GM19193 (cell line): ENCODE measurements at regions not wholly inside any gene's neighbourhood (a gene's known extent, or its start where the extent isn't known, plus 50 kb on each side); places are given as distances from the start of the nearest gene placed in this dataset.

Experiments
- POLR2A ChIP-seq: IDR thresholded peaks from 4 replicates; pipeline ENCODE4 v1.6.1; 2011; ENCODE audit not compliant: insufficient read depth, insufficient read length; ENCODE audit errors: extremely low read depth

DNA sequence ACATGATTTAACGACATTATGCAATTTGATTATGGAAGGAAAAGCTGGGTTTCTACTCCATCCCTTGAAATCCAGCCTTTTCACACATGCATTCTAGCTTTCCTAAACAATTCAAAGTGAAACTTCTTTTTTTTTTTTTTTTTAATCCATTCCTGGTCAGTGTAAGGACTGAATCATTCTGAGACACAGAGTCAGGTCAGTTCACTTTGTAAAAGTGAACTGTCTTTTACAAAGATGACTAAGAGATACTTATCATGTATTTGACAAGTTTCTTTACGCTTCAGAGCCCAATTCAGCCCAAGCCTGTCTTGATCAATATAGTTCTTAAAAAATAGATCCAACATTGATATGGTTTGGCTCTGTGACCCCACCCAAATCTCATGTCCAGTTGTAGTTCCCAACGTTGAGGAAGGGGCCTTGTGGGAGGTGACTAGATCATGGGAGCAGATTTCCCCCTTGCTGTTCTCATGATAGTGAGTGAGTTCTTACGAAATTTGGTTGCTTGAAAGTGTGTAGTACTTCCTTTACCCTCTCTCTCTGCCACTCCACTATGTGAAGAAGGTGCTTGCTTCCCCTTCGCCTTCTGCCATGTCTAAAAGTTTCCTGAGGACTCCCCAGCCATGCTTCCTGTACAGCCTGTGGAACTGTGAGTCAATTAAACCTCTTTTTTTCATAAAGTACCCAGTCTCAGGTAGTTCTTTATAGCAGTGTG lies 345.6 kb upstream of the THBS1 start:
- no peak for TF ChIP-seq POLR2A

DNA sequence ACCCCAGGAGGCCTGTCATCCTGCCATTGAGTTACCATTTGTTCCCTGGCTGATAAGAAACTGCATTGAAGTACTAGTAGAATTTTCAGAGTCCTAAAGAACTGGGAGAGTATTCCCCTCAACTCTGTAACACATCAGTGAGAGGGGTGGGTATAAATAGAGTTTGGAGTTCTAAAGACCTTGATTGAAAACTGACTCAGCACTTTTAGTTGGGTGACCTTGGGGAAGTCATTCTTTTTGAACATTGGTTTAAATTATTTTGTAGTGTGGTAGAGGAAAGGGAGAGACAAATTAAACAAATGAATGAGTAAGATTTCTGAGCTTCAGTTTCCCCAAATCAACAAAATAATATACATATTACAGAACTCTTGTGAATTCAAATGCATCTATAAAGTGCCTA lies 344.5 kb upstream of the THBS1 start:
- TF ChIP-seq POLR2A = no peak

DNA sequence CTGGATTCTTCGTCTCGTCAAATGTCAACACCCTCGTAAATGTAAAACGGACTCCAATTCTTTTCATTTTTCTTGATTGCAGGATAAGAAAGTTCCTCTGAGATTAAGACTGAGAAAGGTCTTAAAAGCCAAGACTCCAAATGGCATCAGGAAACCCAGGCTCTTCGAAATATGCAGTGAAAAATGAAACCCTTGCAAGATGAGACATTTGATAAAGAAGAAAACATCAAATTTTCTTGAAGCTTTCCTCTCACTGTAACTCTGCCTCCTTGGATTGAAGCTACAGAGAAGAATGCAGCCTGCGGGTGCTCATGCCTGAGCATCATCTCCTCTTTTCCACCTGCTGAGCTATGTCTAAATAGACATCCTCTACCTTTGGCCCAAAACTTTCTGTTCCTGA lies 342.4 kb upstream of the THBS1 start:
- TF ChIP-seq POLR2A = no peak

DNA sequence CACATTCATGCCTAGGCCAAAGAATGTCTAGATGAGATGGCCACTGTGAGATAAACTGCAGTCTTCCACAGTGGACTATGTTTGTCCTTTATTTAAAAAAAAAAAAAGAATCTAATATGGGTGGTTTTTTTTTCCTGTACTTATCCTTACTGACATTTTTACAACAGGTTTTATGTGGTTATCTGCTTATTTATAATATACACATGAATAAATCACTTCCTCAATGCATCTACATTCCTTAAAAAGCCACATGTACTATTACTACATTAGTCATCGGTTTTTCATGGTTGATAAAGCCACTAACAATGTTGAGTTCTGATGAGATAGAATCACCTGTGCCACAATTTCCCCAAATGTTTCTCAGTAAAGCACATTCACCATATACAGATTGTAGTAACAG lies 341.3 kb upstream of the THBS1 start:
- TF ChIP-seq POLR2A = no peak

DNA sequence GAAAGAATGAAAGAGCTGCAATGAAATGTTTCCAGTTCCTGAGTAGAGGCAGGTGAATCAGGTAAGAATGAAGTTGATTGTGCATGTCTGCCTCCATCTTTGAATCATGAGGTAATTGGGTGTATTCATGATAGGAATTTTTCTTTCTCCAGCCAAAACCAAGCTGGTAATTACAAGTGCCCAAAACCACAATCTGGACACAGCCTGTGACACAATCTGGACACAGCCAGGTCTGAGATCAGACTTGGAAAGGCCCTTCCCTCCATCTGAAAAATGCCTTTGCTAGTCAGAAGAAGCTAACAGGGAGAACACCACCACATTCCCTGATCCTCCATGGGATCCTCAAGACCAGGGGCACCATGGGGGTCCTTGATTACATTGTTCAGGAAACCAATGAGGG lies 338.5 kb upstream of the THBS1 start:
- TF ChIP-seq POLR2A = no peak

DNA sequence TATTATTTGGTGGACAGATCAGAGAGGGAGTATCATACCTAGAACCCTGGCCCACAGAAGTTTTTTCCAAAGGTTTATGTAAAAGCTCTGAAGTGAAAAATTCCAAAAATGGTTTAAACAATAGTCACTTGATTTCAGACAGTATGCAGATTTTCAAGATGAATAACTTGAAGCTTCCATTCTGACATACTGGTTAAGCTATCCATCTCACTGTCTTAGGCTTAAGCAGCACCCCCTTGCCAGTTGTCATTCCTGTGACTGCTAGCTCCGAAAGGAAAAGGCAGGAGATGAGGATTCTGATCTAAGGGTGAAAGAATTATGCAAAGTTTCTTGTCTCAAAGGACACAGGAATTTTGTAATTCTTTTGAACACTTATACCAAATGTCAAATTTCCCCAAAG lies 337.5 kb upstream of the THBS1 start:
- TF ChIP-seq POLR2A = no peak

DNA sequence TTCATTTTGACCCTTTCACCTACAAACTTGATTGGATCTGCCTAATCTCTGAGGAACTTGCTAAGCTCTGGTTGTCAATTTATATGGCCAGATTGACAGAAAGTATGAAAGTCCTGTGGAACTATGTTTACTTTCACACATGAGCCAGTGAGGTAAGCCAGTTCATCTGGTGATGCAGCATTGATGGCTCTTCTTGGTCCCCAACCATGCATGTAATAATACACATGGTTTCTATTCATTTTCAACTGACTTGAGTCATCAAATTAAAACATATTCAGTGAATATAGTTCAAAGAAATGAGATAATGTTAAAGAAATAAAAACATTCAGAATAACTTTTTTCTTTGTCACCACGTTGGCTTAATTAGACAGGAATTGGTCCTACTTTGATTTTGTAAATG lies 336.1 kb upstream of the THBS1 start:
- TF ChIP-seq POLR2A = no peak

DNA sequence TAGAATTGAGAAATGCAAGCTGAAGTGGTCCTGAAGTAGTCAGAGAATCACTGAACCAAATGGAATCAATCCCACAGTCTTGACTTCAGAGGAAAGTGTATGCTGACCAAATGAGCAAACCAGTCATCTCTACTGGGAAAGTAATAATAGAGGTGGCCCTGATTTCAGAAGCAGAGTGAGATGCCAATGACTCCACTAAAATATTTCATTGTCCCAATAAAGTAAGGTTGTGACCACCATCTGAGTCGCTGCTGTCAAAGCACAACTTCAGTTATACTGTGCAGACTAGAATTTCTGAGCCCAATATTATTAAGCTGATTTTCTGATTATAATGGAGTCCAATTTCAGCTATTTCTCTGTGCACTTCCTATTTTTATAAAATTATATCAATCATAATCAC lies 334.4 kb upstream of the THBS1 start:
- TF ChIP-seq POLR2A = no peak

DNA sequence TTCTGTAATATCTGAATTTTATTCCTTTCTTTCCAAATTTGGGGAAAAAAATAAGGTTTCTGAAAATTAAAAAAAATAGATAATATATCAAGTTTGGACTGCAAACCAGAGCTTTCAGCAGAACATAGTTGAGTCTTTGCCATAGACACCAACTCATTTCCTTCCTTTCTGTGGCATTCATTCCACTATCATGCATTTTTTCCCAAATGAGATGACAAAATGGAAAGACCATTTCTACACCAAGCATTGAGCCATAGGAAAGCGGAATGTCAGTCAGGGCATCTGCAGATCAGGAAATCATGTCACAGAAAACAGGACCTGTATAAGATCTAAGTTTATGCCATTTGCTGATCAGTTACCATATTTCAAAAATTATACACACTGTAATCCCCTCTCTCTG lies 333.3 kb upstream of the THBS1 start:
- no peak for TF ChIP-seq POLR2A

DNA sequence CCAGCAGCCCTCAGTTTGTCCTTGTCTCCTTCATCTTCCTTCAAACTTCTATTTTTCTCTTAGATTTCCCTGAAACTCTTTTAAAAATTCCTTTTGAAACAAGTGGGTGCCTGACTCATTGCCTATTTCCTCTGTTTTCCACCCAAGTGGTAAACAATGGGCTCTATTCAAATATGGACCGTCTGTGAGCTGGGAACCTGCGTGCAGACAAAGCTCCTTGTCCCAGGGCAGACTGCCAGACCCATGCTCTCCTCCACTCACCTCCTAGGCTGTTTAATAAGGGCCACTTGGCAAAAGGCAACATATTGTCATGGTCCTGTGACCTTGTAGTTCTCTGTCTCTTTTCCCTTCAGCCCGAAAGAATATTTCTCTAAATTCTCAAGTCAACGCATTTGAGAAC lies 332.7 kb upstream of the THBS1 start:
- no peak for TF ChIP-seq POLR2A

DNA sequence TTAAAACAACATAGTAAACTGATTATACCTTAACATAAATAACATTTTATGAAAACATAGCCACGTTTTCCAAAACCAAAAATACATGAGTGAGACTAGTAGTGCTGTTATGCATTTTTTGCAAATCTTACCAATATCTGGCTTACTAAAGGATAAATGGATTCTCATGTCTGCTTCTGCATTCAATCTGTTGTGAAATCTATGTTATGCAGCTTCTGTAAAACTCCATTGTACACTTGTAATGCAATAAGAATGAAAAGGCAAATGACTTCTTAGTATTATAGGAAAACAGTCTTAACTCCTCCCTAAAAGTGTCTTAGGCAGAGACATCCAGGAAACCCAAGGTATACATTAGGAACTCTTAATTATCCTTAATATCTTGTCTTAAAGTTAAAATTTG lies 330.9 kb upstream of the THBS1 start:
- no peak for TF ChIP-seq POLR2A

DNA sequence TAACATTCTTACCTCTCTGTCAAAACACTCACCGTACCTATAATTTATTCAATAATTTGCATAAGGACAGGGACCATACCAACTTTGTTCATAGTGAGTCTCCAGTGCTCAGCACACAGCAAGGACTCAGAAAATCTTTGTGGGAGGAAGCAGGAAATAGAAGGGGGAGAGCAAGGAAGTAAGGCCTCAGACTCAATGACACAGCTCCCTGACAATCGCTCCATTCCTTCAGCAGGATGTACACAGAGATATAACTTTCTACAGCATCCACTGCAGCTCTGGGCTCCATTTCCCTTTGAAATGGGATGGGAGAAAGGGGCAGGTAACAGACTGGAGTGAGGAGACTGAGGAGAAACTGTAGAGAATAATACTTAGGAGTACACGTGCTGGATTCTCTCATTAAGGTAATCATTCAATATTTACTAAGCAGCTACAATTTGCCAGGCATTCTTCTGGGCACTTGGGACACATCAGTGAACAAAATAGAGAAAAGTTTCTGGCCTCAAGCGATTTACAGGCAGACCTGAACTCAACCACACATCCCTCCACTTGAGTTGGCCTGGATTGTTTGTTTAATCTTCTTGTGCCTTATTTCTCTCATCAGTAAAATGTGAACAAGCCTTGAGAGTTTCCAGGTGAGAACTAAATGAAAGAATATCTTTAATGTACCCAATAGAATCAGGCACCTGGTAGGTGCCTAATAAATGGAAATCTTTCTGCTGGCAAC lies 330.3 kb upstream of the THBS1 start:
- TF ChIP-seq POLR2A = no peak

DNA sequence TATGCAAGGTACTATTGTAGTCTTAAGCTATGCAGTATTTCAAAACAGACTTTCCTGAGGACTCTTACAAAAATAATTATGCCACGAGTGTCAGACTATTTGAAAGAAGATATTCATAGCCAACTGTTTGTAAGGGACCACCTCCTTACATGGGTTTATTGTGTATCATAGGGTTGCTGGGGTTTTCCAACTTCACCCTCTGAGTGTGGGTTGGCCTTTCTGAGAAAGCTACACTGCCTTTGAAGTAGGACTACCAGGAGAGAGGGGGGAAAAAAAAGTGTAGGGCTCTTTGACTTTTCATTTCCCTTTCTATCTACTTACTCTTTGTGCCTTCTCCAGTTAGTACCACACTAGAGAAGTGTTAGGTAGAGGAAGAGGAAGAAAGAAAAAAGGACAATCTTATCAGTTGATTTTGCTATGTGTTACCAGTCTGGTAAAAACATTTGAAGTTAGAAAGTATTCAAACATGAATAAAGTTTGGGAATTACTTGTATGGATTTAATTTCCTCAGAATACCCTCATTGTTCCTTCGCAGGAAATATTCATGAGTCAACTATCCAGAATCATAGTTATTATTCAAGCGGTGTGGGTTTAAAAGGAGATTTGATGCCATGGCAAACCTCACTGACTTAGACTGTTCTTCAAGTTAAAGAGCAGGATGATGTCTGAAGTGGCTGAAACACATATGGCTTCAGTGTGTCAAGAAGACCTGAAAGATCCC lies 329.3 kb upstream of the THBS1 start:
- TF ChIP-seq POLR2A = no peak

DNA sequence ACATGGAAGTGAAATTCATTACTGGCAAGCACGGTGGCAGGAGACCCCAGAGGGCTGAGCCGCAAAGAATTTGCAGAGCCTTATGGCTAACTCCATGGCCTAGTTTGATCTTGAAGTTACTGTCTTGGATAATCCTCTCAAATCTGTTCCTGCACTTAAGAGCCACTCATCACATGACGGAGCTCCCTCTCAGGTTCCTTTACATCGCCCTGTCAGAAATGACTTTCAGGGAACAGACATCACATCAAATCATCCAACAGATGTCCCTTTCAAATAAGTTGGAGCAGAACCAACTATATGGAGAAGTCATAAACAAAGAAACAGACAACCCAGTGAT lies 328.8 kb upstream of the THBS1 start:
- no peak for TF ChIP-seq POLR2A

DNA sequence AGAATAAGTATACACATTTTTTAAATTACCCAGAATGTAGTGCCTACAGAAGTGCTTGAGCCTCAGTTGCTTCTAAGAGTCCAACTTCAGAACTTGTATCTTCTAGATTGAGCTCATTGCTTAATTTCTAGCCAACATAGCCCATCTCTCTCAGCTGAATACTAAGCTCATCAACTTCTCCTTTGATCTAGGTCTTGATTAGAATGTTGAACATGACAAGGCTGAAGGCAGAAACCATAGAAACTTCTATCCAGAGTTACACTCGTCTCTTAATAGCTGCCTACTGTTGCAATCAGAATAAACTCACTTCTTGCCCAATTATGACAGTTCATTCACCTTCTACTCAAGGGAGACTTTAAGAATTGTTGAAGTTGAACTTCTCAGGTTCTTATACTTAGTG lies 327.3 kb upstream of the THBS1 start:
- TF ChIP-seq POLR2A = no peak

DNA sequence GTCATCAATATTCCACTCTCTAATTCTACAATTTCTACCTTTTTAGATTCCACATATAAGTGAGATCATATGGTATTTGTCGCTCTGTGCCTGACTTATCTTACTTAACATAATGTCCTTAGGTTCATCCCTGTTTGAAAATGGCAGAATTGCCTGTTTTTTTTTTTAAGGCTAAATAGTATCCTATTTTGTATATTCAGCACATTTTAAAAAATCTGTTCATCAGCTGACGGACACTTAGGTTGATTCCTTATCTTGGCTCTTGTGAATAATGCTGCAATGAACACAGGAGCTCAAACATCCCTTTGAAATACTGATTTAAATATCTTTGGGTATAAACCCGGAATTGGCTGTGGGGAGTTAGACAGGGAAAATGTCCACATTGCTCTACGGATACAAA lies 326.7 kb upstream of the THBS1 start:
- TF ChIP-seq POLR2A = no peak
